Fibroblast of mammary gland (primary cell): ENCODE measurements at regions not wholly inside any gene's neighbourhood (a gene's known extent, or its start where the extent isn't known, plus 50 kb on each side); places are given as distances from the start of the nearest gene placed in this dataset.
"Not testable (repeated sequence)": the region's sequence is repeated elsewhere in the genome, so short reads cannot be mapped to it uniquely, and the experiment has no call there.

Source experiments
- DNase-seq: peaks from one replicate; pipeline ENCODE4 v3.0.0-alpha.2; 2010; ENCODE audit warnings: low read depth
- H3K4me3 ChIP-seq: 2 replicates; pipeline ENCODE4 v1.5.1; 2011; ENCODE audit warnings: low read depth, mild to moderate bottlenecking, low read length, moderate library complexity; ENCODE audit not compliant: control insufficient read depth
- CTCF ChIP-seq: conservative IDR thresholded peaks from 2 replicates; pipeline ENCODE4 v1.5.1; 2011; ENCODE audit warnings: low read depth, low read length, inconsistent platforms; ENCODE audit not compliant: control insufficient read depth, insufficient read depth

DNA sequence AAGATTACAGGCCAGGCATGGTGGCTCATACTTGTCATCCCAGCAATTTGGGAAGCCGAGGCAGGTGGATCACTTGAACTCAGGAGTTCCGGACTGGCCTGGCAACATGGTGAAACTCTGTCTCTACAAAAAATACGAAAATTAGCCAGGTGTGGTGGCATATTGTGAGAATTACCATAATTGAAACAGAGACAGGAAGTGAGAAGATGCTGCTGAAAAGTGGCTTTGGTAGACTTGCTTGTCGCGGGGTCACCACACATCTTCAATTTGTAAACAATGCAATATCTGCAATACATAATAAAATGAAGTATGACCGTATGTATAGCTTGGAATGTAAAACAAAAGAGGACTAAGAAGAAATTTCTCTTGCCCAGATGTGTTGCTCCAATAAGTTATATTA, 490.5 kb downstream of the GABRG2 start:
- no peak overlapping the region for H3K4me3 ChIP-seq
- no peak for DNase-seq
- TF ChIP-seq CTCF, result no peak

DNA sequence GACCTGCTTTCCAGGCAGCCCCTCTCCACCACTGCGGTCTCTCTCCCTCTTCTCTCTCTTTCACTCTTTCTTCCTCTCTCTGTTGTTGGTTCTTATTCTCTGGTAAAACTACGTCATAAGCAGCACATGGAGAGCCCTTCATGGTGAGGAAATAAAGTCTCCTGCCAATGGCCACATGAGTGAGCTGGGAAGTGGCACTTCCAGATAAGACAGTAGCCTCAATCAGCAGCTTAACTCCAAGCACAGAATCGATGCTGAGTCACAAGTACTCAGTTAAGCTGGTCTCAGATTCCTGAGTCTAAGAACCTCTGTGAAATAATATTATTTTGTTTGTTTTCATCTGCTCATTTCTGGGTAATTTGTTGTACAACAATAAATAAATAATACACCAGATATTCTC, 500.1 kb downstream of the GABRG2 start:
- no peak for DNase-seq
- TF ChIP-seq CTCF, result no peak
- no peak overlapping the region for H3K4me3 ChIP-seq

DNA sequence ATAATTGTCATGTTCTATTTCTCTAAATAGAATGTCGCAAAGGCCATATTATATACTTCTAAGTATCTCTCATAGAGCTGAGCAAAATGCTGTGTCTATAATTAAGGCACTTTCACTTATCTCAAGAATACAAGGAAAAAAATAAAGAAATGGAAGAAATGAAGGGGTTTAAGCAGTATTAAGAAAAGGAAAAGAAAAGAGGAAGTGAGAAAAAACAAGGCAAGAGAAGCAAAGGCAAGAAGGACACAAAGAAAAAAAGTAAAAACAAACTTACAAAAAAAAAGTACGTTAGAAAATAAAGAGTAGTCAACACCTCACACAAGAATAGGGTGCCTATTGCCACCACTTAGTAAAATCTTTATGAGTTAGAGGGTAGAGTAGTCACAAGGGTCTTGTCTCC, 506.2 kb downstream of the GABRG2 start:
- TF ChIP-seq CTCF, result no peak
- no peak overlapping the region for H3K4me3 ChIP-seq
- no peak for DNase-seq

GRCh38 chr5:162591724-162592123, 524.2 kb downstream of the GABRG2 start:
- no peak for DNase-seq
- no peak for TF ChIP-seq CTCF
- no peak overlapping the region for H3K4me3 ChIP-seq

DNA sequence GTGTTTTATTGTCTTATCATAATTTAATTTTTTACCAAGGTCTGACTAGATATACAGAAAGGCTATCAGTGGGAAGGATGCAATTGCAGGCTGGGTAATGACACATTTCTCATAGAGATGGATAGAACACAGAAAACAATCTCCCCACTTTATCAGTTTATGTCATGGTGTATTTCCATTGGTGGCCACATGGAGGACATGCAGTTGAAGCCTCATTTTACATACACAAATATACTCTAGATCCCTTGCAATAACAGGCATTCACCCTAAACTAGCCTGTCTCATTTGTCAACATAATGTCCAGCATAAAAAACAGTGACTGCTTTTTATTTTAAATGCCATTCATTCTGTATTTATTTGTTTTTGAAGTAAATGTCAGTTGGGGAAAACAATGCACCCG, 526.3 kb downstream of the GABRG2 start:
- DNase-seq, result no peak
- H3K4me3 ChIP-seq, result no peak overlapping the region
- no peak for TF ChIP-seq CTCF

- DNase-seq, result no peak
- H3K4me3 ChIP-seq, result no peak overlapping the region
- no peak for TF ChIP-seq CTCF
Measured at GRCh38 chr5:162603443-162604070, 536.0 kb downstream of the GABRG2 start.

GRCh38 chr5:162607879-162608278, 540.3 kb downstream of the GABRG2 start:
- TF ChIP-seq CTCF, result no peak
- H3K4me3 ChIP-seq, result no peak overlapping the region
- DNase-seq, result no peak

DNA sequence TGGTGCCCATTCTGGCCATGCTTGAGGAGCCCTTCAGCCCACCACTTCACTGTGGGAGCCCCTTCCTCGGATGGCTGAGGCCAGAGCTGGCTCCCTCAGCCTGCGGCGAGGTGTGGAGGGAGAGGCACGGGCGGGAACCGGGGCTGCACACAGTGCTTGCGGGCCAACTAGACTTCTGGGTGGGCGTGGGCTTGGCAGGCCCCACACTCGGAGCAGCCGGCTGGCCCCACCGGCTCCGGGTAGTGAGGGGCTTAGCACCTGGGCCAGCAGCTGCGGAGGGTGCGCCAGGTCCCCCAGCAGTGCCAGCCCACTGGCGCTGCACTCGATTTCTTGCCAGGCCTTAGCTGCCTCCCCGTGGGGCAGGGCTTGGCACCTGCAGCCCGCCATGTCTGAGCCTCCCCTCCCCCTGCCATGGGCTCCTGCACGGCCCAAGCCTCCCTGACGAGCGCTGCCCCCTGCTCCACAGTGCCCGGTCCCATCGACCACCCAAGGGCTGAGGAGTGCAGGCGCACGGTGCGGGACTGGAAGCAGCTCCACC, 554.2 kb downstream of the GABRG2 start:
- H3K4me3 ChIP-seq, DNase-seq: not testable (repeated sequence)
